HK-2 (cell line): ENCODE measurements at regions not wholly inside any gene's neighbourhood (a gene's known extent, or its start where the extent isn't known, plus 50 kb on each side); places are given as distances from the start of the nearest gene placed in this dataset.

Experiments used
- DNase-seq: peaks from one replicate; pipeline ENCODE4 v3.0.0-alpha.2; 2018; ENCODE audit not compliant: unreplicated experiment

DNA sequence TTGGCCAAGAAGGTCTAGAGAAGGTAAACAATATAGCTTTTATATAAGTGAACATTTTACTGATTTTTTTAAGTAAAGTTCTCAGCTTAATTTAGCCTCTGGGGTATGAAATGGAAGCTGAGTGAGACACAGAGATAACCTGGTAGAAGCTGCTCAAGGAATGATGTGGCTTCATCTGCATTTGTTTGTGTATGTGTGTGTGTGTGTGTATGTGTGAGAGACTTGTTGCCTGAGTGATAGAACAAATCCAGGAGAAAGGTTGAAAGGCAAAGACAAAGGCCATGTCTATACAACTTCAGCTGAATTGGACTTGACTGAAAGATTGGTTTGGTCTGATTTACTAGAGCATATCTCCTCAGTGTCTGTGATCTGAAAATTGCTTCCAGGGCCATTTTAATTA lies 63.6 kb downstream of the PCDH7 start:
- DNase-seq, result no peak

DNA sequence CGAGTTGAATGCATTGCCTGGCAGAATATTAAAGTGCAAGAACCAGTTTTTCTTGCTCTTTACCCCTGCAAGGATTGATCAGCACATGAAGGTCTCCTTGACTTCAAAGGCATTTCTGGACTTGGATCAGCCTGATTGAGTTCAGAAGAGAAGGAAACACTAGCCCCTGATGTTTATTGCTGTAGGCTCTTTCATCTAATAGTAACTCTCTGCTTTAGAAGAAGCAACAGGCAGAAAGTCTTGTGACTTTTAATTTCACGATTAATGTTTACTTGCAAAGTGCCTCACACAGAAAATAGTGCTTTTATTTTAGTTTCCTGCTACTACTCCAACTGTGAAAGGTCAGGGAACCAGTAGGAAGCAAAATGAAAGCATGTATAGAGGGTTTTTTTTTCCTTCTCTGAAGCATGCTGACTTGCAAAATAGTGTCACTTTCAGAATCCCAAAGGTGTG lies 69.1 kb downstream of the PCDH7 start:
- no peak for DNase-seq

DNA sequence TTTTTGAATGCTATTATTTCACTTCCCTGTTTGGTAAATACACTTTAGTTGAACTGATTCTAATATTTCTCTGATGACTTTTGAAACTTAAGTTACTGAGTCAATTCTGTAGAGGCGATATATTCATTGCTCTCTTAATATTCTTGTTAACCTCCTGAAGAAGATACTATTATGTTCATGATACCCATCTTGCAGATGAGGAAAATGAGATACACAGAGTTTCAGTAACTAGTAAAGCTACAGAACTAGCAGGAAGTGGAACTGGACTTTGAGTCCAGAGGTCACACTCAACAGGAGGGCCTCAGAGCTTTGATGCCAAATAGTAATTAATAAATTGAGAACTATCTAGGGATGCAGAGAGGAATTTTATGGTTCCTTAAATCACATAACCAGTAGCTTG lies 70.0 kb downstream of the PCDH7 start:
- DNase-seq, result no peak

DNA sequence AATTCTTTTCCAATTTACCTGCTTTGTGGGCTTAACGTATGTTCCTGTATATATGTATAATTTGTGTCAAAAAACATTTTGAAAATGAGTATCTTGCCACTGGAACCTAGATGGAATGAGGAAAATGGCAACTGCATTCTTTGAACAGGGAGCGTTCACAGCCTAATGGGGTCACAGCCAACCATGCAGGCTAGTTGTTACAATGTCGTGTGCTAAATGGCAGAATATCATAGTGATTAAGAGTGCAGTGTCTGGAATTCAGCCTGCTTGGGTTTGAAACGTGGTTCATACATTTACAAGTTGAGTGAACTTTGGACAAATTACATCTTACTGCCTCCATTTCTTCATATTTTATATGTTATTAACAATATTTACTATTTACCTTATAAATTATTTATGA lies 70.8 kb downstream of the PCDH7 start:
- DNase-seq, result no peak

DNA sequence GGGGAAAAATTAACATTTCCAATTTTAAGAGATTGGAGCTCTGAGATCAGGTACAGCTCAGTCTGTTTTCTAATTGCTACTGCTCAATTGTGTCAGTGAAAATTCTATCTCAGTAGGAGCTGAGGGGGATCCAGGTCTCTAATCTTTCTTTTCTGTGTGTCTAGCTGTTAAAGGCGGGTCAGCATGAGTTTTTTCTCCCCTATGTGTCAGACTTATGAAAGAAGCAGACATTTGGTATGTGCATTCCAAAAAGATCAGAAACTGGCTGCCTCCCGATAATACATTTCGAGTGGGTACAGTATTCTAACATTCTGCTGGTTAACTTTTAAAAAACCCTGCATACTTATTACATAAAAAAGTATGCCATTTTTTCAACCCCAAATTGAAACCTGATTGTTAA lies 72.4 kb downstream of the PCDH7 start:
- DNase-seq, result no peak

DNA sequence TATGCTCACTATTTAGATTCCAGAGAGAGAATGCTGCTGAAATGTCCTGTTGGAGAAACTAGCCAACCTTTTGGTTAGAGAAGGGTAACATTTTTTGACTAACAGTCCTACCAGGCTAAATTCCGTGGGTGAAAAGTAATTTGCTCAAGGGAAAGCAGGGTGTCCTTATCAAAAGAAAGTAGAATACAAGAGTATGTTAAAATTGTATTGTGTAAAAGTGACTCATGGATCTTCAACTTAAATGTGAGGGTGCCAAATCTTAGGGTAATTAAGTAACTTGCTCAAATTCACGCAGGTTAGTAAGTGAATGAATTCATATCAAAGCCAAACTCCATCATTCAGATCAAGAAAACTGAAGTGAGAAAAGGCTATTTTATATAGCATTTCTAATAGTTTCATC lies 81.7 kb downstream of the PCDH7 start:
- no peak for DNase-seq

GRCh38 chr4:30802622-30803323 lies 82.6 kb downstream of the PCDH7 start:
- no peak for DNase-seq

DNA sequence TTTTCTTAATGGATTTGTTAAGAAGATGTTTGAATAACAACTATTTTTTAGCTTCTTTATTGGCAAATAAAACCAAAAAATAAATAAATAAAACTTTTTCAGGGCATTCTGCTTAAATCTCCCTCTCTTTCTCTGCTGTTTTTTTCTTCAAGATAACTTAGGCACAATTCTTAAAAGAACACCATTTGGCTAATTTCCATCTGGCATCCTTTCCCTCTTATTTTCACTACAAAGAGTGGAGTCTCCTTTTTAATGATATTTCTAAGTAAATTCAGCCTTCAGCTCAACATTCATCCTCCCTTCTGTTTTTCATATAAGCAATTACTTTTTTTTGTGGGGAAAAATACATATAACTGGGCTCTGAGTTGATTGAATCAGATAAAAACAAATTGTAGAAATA lies 88.1 kb downstream of the PCDH7 start:
- no peak for DNase-seq

- no peak for DNase-seq
Measured at GRCh38 chr4:30811296-30811695, 91.1 kb downstream of the PCDH7 start.

GRCh38 chr4:30815685-30816084 lies 95.5 kb downstream of the PCDH7 start:
- DNase-seq, result no peak

GRCh38 chr4:30817447-30817846 lies 97.3 kb downstream of the PCDH7 start:
- DNase-seq, result no peak

DNA sequence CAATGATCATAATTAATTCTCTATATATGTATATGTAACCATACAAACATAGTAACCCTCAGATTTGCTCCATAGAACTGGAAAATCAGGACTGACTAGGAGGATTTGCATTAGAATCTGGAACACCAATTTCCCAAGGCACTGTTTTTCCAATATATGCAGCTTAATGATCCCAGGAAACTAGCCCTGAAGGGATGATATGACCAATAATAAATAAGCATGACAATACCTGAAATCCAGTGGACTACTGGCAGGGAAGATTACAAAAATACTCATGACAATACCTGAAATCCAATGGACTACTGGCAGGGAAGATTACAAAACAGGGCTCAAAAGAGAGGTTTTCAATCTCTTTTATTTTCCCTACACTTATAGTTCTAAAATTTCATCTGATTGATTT lies 98.4 kb downstream of the PCDH7 start:
- DNase-seq, result no peak

- no peak for DNase-seq
Measured at GRCh38 chr4:30821275-30821674, 101.1 kb downstream of the PCDH7 start.

GRCh38 chr4:30821859-30822612 lies 101.9 kb downstream of the PCDH7 start:
- DNase-seq, result no peak

DNA sequence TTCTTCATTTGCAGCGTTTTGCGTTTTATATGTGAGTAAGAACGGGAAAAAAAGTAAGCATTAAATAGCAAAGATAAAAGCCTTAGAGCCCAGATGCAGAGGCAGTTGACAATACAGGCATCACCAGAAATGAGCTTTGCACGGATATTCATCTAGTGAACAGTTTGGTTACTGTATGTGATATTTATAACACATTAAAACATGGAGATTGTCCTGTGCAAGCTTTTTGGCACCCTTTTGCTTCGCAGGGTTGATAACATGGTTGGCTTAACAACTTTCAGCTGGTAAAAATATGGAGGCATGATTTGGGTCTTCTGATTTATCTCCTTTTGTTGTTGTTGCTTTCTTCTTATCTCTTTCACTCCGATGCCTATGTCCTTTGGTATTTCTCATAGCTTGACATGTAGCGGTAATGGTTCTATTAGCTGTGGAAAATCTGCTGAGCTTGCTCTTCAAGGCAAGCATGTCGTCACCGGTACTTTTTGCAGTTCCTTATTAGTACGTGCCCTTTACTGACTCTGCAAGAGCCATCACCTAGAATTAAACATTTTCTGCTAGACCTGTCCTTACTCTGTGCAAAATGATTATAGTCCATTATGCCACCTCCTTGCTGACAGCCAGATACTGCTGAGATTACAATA lies 102.9 kb downstream of the PCDH7 start:
- DNase-seq, result no peak

- DNase-seq, result no peak
Measured at GRCh38 chr4:30825008-30825770, 105.0 kb downstream of the PCDH7 start.

DNA sequence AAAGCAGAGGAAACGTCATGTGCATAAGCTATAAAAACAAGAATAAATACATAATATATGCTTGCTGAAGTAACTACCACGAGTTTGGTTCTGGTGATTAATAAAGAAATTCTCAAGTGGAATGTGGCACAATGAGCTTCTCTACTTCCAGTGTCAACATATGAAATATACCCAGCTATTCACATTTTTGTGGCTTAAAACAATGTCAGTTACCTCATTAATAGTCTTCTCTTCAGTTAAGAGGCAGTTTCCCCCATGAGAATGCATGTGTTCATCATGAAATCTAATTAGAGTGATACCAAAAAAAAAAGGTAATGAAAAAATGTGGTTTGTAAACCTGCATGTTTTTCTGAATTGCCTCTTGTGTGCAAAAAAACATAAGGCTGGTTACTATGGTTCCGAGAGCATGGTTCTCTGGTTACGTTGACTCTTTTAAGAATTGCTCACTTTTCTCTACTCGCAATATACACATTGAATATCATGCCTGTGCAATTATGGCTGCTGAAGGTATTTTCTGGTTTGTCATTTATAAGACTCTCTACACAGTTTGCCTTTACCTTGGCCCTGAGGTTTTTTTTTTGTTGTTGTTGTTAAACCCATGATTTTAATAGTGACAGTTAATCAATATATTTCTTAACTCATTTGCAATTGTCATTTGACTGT lies 108.2 kb downstream of the PCDH7 start:
- no peak for DNase-seq

DNA sequence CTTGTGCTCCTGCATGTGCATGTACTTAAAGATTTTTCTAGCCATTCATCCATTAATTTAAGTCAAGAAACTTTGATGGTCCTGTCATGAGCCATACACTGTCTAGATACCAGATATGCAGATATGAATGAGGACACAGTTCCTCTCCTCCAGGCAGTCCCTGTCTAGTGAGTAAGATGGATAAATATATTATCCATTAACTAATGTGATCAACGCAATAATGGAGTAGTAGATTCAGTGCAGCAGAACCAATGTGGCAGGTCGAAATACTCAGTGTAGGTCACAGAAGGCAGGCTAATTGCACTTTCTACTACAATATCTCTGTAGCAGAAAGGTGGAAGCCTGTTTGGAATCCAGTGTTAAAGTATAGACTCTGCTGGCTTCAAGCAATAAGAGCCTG lies 112.5 kb downstream of the PCDH7 start:
- no peak for DNase-seq

GRCh38 chr4:30833206-30833605 lies 113.0 kb downstream of the PCDH7 start:
- DNase-seq, result no peak

DNA sequence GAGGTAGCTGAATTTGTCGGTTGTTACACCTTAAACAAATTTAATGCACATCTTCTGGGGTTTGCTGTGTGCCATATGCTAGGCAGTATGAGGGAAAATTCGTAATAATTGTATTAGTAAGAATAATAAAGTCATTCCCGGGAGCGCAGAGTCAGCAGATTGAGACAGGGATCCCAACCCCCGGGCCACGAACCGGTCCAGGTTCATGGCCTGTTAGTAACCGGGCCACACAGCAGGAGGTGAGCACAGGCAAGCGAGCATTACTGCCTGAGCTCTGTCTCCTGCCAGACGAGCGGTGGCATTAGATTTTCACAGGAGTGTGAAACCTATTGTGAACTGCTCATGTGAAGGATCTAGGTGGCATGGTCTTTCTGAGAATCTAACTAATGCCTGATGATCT lies 114.9 kb downstream of the PCDH7 start:
- no peak for DNase-seq

DNA sequence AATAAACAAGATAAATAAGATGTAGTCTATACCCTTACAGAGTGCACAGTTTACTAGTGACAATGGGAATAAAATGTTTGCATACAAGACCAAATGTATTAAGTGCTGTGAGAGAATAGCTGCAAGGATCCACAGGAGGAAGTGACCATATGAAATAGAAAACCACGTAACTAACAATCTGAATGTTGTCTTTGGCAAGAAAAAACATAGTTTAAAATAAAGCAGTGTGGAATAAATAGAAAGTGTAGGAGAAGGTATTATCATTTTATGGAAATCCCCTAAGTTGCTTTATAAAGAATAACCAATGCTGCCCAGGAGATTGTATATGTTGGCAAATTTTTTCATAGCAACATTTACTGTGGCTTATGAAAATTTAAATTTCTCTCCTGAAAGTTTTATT lies 116.1 kb downstream of the PCDH7 start:
- no peak for DNase-seq

DNA sequence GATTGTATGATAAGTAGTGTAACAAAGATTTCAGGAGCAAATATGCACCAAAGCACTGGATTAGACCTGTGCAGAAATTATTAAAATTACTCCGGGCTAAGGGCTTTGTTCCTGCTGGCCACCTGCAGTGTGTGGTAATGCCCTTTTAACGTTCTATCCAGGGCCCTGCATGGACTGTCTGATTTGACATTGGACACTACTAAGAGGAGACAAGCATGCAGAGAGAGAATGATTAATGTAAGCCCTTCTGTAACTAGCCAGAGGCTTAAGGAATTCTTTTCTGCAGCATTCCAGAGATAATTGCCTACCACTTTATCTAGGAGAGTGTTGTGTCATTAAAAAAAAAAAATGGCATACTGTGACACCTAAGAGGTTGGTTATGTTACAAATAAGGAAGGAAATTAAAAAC lies 117.0 kb downstream of the PCDH7 start:
- DNase-seq, result peak; percentile 45
